NCI-H146 treated with DMSO at 0.1 percent for 48 hours (cell line): ENCODE measurements at regions not wholly inside any gene's neighbourhood (a gene's known extent, or its start where the extent isn't known, plus 50 kb on each side); places are given as distances from the start of the nearest gene placed in this dataset.

Experiments
- DNase-seq: peaks from one replicate; lab custom pipeline; 2025; ENCODE audit not compliant: unreplicated experiment; lab: John Stamatoyannopoulos, UW

GRCh38 chr12:93151079-93151762, 222.1 kb upstream of the EEA1 start:
- no peak for DNase-seq

GRCh38 chr12:93152617-93153016, 223.5 kb upstream of the EEA1 start:
- DNase-seq: no peak

DNA sequence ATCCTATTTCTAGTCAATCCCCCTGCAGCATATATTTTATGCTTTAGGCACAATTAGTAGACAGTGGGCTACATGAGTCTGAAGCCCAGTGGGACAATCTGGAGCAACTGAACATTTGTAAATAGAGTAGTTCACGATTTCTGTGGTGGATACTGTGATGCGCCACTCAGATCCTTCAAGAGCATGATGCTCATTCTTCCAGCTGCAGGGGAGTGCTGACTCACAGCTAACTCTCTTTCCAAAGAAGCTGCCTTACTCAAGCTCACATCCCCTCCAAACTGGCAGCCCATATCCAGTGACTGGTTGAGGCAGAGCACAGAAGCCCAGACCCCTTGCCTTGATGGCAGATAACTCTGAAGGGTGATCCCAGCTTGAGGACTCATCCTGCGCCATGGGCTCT, 224.2 kb upstream of the EEA1 start:
- DNase-seq: no peak

DNA sequence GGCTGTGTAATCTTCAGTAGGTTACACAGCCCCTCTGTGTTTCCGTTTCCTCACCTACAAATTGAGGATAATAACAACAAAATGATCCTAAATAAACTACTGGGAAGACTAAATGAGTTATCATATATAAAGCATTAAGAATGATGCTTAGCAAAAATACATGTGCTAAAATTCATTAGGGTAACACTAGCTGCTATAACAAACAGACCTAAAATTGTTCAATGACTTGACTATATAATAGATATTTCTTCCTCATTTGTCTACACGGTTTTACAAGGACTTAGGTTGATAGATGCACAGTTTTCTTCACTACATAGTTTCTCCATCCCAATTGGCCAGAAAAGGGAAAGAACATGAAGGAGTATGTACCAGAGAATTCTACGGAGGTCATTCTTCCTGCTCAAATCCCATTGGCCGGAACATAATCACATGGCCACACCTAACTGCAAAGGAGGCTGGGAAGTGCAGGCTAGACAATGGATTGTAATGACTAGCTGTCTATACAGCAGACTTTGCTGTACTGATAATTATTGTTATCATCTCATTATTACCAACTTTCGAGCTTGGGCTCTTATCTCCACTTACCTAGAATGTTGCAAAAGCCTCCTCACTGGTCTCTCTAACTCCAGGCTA, 223.5 kb upstream of the NUDT4 start:
- no peak for DNase-seq

DNA sequence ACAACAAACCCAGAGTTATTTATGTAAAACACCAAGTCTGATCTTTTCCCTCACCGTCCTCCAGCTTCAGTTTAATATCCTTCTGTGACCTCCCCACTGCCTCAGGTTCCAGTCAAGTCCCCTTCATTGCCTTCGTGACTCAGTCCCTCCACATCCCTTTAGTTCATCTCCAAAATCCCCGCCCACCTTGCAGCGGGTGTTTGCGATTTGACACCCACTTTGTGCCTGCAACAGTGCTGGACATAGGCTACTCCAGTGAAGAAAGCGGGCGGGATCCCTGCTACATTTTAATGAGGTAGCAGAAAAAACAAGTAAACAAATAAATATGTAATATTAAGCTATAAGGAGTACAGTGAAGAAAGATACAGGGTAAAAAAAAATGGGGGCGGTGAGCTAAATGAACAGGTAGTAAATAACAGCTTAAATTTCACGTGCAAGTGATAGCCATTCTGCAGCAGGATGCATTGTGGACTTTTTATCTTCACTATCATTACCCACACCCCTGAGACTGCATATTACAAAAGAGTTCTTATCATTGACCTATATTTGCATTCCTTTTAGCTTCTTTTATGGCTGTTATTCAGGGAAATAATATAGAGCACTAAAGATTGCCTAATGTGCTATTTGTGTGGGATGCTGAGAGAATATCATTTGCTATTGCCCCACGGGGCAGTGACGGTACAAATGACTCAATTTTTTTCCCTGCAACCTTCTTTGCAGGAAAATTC, 222.8 kb upstream of the NUDT4 start:
- DNase-seq: no peak

DNA sequence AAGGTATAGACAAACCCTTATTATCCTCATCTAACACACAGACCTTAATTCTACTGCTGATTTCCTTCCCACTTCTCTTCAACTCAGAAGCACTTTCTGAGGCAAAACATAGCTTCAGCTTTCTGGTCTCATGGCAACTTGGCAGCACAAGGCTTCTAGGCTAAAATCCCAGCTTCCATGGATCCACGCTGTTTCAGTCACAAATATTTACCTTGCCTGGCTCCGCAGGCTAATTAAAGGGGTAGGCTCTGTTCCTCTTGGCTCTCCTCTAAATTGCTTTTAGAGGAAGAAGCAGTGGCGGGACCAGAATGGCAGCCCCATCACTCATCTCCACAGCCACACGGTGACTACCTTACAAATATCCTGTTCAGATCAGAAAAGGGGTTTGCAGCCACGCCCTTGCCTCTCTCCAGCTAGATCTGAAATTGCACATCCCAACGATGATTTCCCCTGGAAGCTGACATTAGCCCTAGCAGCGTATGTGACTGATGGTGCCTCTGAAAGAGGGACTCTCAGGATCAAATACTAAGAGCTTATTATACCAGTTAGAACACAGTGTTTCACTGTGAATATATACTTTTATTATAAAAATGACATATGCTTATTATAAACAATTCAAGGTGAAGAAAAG, 221.5 kb upstream of the NUDT4 start:
- no peak for DNase-seq

- DNase-seq: no peak
These were observed 220.4 kb upstream of the NUDT4 start for GRCh38 chr12:93157279-93157678.

DNA sequence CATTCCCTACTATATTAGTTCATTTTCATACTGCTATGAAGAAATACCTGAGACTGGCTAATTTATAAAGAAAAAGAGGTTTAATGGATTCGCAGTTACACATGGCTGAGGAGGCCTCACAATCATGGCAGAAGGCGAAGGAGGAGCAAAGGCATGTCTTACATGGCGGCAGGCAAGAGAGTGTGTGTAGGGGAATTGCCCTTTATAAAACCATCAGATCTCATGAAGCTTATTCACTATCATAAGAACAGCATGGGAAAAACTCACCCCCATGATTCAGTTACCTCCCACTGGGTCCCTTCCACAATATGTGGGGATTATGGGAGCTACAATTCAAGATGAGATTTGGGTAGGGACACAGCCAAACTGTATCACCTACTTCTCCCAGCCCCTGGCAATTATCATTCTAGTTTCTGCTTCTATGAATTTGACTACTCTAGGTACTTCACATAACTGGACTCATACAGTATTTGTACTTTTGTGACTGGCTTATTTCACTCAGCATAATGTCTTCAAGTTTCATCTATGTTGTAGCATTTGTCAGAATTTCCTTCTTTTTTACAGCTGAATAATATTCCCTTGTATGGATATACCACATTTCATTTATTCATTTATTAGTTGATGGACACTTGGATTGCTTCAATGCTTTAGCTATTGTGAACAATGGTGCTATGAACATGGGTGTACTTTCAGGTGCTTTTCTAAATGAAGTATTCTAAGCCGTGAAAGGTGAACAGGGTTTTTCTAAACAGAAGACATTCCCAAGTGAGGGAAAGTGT, 219.5 kb upstream of the NUDT4 start:
- DNase-seq: no peak

- no peak for DNase-seq
These were observed 214.3 kb upstream of the NUDT4 start for GRCh38 chr12:93163260-93164036.

DNA sequence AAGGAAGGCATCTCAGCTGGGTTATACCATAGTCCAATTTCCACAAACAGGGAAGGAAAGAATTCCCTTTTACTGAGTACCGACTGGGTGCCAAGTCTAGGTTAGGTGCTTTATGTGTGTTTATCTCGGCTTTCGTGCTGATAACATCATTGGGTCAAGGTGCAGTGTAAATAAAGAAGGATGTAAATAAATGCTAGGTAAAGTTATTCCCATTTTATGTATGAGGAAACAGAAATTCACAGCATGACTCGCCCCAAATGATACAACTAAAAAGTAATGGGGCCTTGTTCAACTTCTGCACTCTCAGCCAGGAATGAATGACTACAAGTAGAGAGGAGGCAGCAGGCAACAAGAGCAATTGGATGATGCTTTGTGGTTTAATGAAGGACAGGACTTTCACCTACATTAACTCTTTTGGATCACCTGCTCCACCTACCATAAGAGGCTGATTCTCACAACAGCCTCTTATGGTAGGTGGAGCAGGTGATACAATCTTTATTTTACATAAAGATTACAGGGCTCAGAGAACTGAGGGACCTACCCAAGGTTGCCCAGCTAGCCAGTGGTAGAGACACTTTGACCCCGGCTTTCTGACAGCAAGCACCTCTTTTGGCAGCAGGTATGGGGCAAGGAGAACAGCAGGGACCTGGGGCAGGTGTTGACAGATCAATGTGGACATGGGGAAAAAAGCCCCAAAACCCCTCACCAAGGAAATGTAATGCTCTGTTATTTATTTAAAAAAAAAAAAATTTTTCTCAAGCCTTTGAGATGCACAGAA, 213.4 kb upstream of the NUDT4 start:
- no peak for DNase-seq

DNA sequence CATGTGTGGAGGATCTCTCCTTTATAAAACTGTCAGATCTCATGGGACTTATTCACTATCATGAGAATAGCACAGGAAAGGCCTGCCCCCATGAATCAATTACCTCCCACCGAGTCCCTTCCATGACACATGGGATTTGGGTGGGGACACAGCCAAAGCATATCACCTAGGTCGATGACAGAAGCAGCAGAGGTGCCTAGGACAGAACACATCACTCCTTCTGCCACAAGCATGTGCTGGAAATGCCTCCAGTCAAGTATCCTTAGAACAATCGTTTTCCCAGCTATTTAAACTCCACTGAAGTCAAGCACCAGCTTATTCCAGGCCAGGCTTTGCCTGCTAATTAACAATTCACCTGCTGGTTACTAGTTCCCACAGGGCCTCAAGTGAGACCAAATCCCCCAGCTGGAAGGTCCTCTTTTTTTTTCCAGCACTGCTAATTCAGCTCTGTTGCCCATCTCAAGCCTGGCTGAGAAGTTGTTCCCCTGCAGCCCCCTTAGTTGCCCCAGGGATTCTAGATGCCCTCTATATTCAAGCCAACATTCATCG, 212.3 kb upstream of the NUDT4 start:
- no peak for DNase-seq

GRCh38 chr12:93166541-93167307, 211.0 kb upstream of the NUDT4 start:
- DNase-seq: no peak

GRCh38 chr12:93167331-93167730, 210.4 kb upstream of the NUDT4 start:
- DNase-seq: no peak

- DNase-seq: no peak
These were observed 209.8 kb upstream of the NUDT4 start for GRCh38 chr12:93167841-93168492.

DNA sequence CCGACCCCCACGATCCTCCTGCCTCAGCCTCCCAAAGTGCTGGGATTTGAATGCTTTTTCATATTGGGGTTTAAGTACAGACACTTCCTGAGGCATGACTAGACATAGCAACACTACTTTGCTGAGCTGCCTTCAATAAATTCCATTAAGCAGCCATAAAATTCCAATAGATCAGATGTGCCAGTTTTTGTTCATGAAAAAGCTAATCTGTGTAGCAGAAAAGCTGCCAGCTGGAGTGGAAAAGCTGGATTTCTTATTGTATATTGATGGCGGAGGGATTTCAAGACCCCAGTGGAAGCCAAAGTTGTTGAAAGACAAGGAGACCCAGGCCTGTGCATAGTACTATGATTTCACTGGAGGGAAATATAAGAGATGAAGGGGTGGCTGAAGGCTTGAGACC, 209.0 kb upstream of the NUDT4 start:
- no peak for DNase-seq

- no peak for DNase-seq
These were observed 208.2 kb upstream of the NUDT4 start for GRCh38 chr12:93169536-93169935.

- DNase-seq: no peak
These were observed 206.8 kb upstream of the NUDT4 start for GRCh38 chr12:93170928-93171327.
